DND-41 (cell line): ENCODE measurements at regions not wholly inside any gene's neighbourhood (a gene's known extent, or its start where the extent isn't known, plus 50 kb on each side); places are given as distances from the start of the nearest gene placed in this dataset.

Experiments
- EZH2 ChIP-seq: IDR thresholded peaks from 3 replicates; pipeline ENCODE4 v1.6.1; 2012; ENCODE audit warnings: borderline replicate concordance, low read depth, mild to moderate bottlenecking, moderate library complexity, low read length, inconsistent platforms; ENCODE audit not compliant: severe bottlenecking
- TF ChIP-seq, protein P1 (sequence below): IDR thresholded peaks from 2 replicates; pipeline ENCODE4 v1.5.1; 2012; ENCODE audit warnings: borderline replicate concordance, low read length, moderate library complexity, mild to moderate bottlenecking; ENCODE audit not compliant: poor library complexity, severe bottlenecking; ENCODE audit errors: extremely low read depth

DNA sequence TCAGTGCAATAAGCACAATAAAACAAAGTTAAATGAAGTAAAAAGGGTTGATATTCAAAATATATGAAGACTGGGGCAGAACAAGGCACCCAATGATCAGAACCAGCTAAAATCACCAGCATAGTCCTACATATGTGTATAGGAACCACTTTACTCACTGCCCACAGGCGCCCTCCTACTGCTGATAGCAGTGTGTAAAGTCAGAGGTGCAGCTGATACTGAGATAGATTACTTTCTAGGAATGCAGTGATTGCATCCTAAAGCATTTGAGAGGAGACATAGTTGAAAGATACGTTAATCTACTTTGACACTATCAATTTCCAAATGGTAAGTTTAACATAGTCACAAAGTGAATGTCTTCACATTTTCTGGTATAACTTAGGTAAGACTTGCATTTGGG, 161.1 kb upstream of the MCHR2 start:
- no peak for TF ChIP-seq EZH2
- TF ChIP-seq, protein P1, sequence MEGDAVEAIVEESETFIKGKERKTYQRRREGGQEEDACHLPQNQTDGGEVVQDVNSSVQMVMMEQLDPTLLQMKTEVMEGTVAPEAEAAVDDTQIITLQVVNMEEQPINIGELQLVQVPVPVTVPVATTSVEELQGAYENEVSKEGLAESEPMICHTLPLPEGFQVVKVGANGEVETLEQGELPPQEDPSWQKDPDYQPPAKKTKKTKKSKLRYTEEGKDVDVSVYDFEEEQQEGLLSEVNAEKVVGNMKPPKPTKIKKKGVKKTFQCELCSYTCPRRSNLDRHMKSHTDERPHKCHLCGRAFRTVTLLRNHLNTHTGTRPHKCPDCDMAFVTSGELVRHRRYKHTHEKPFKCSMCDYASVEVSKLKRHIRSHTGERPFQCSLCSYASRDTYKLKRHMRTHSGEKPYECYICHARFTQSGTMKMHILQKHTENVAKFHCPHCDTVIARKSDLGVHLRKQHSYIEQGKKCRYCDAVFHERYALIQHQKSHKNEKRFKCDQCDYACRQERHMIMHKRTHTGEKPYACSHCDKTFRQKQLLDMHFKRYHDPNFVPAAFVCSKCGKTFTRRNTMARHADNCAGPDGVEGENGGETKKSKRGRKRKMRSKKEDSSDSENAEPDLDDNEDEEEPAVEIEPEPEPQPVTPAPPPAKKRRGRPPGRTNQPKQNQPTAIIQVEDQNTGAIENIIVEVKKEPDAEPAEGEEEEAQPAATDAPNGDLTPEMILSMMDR, result no peak
